GM12878 (cell line): ENCODE measurements at regions not wholly inside any gene's neighbourhood (a gene's known extent, or its start where the extent isn't known, plus 50 kb on each side); places are given as distances from the start of the nearest gene placed in this dataset.

Experiments used
- ATAC-seq: fragments of 200-7000 bp; cut with Tn5 transposase; 3 replicates; pipeline ENCODE4 v1.9.1; 2020; ENCODE audit warnings: mild to moderate bottlenecking, moderate library complexity
- BruUV-seq: library from RNA; stranded (reverse); fragments of 400-500 nt; replicated peaks from 2 replicates; lab custom pipeline; 2021; lab: Mats Ljungman, UMichigan
- CTCF ChIA-PET: fragments of 300-600 bp; sonication (Branson Sonifier 250); formaldehyde crosslinking; extraction: SDS; loops from one replicate; lab custom pipeline; 2021; ENCODE audit warnings: inconsistent platforms; lab: Yijun Ruan, JAX
- POLR2A ChIA-PET: fragments of 350-600 bp; formaldehyde crosslinking; extraction: SDS; loops from one replicate; lab custom pipeline; 2021; ENCODE audit warnings: inconsistent platforms; lab: Charles Lee
- RAD21 ChIA-PET: fragments of 300-600 bp; sonication (Branson Sonifier 250); formaldehyde crosslinking; loops from one replicate; lab custom pipeline; 2023; ENCODE audit warnings: antibody characterized with exemption; ENCODE audit not compliant: unreplicated experiment; lab: Charles Lee
- SMC1A ChIA-PET: fragments of 300-600 bp; sonication (Branson Sonifier 250); formaldehyde crosslinking; loops from one replicate; lab custom pipeline; 2023; ENCODE audit not compliant: unreplicated experiment, uncharacterized antibody; lab: Charles Lee
- DNase-seq: peaks from one replicate; pipeline ENCODE4 v3.0.0-alpha.2; 2011; ENCODE audit warnings: low read depth, low spot score
- FAIRE-seq: peaks from 3 replicates; lab custom pipeline; 2011; peaks lifted over from hg19 to GRCh38; lab: Jason Lieb, UNC
- H2AFZ ChIP-seq: 2 replicates; pipeline ENCODE4 v1.6.0; 2011; ENCODE audit warnings: low read depth, low read length, control low read depth; ENCODE audit not compliant: control insufficient read depth
- H3K27ac ChIP-seq: 2 replicates; pipeline ENCODE4 v1.5.1; 2011; ENCODE audit warnings: control low read depth; ENCODE audit not compliant: control insufficient read depth, insufficient read depth
- H3K27me3 ChIP-seq, 2 experiments: replicated peaks in 1 of 2; 2 replicates each; pipeline versions ENCODE4 v1.6.0 to v1.6.1; 2011; ENCODE audit warnings: low read length in 1 of 2; ENCODE audit not compliant: control insufficient read depth in 2 of 2, insufficient read depth in 2 of 2
- H3K36me3 ChIP-seq, 2 experiments: 2 replicates each; pipeline ENCODE4 v1.5.1; 2011; ENCODE audit warnings: low read length in 1 of 2; ENCODE audit not compliant: control insufficient read depth in 2 of 2, insufficient read depth in 2 of 2
- H3K4me1 ChIP-seq: 2 replicates; pipeline ENCODE4 v1.6.1; 2011; ENCODE audit warnings: mild to moderate bottlenecking, low read length, moderate library complexity, mixed read lengths; ENCODE audit not compliant: control insufficient read depth, insufficient read depth
- H3K4me2 ChIP-seq: 2 replicates; pipeline ENCODE4 v1.6.0; 2011; ENCODE audit warnings: control low read depth; ENCODE audit not compliant: control insufficient read depth, insufficient read depth
- H3K4me3 ChIP-seq: fragments of 200-600 bp; sonication (generic); 2 replicates; pipeline ENCODE4 v1.5.1; 2016
- H3K79me2 ChIP-seq: 2 replicates; pipeline ENCODE4 v1.6.0; 2011; ENCODE audit warnings: low read length; ENCODE audit not compliant: control insufficient read depth, insufficient read depth
- H3K9ac ChIP-seq: 2 replicates; pipeline ENCODE4 v1.8.0; 2011; ENCODE audit warnings: low read length, control low read depth, mixed read lengths; ENCODE audit not compliant: control insufficient read depth, insufficient read depth
- H3K9me3 ChIP-seq: replicated peaks from 3 replicates; pipeline ENCODE4 v1.5.1; 2011; ENCODE audit warnings: mild to moderate bottlenecking, low read length; ENCODE audit not compliant: control insufficient read depth, insufficient read depth
- H4K20me1 ChIP-seq: 2 replicates; pipeline ENCODE4 v1.6.0; 2011; ENCODE audit not compliant: control insufficient read depth, insufficient read depth
- IKZF1 ChIP-seq: fragments of 450-650 bp; conservative IDR thresholded peaks from 2 replicates; pipeline ENCODE4 v1.6.1; 2017; ENCODE audit warnings: antibody characterized with exemption, mild to moderate bottlenecking
- MTA2 ChIP-seq: fragments of 450-650 bp; IDR thresholded peaks from 2 replicates; pipeline ENCODE4 v1.6.1; 2016; ENCODE audit warnings: low read depth, mild to moderate bottlenecking, moderate library complexity
- MYB ChIP-seq: fragments of 150-350 bp; IDR thresholded peaks from 2 replicates; pipeline ENCODE4 v1.6.1; 2014; ENCODE audit warnings: mild to moderate bottlenecking, low read depth, low read length, borderline replicate concordance
- NBN ChIP-seq: fragments of 450-650 bp; IDR thresholded peaks from 2 replicates; pipeline ENCODE4 v1.6.1; 2016
- SIN3A ChIP-seq: IDR thresholded peaks from 2 replicates; pipeline ENCODE4 v1.6.1; 2012; ENCODE audit warnings: low read depth, low read length, improper control_type of control experiment
- SREBF2 ChIP-seq: IDR thresholded peaks from 2 replicates; pipeline ENCODE4 v1.6.1; 2012; ENCODE audit warnings: mild to moderate bottlenecking, low read length
- SRF ChIP-seq, 2 experiments: IDR thresholded peaks; 2 replicates each; pipeline ENCODE4 v1.6.1; 2011; ENCODE audit warnings: low read depth in 2 of 2, low read length in 2 of 2, mild to moderate bottlenecking in 1 of 2, moderate library complexity in 1 of 2
- ZNF384 ChIP-seq: IDR thresholded peaks from 2 replicates; pipeline ENCODE4 v1.6.1; 2012; ENCODE audit warnings: low read depth, mild to moderate bottlenecking, low read length, improper control_type of control experiment, borderline replicate concordance
- ZNF622 ChIP-seq: fragments of 450-650 bp; IDR thresholded peaks from 2 replicates; pipeline ENCODE4 v1.6.1; 2017; ENCODE audit warnings: mild to moderate bottlenecking, inconsistent platforms
- ZZZ3 ChIP-seq: IDR thresholded peaks from 2 replicates; pipeline ENCODE4 v1.6.1; 2011; ENCODE audit warnings: low read depth; ENCODE audit not compliant: control insufficient read depth, insufficient read length
- WGBS: methylation state at CpG from one replicate; pipeline ENCODE4 v1.1.6; 2016; ENCODE audit warnings: low lambda C conversion rate; ENCODE audit not compliant: insufficient replicate concordance, insufficient coverage; ENCODE audit errors: missing lambda C conversion rate; 5-methylcytosine and 5-hydroxymethylcytosine counted together
- in situ Hi-C: fragments of 300-500 bp; cut with MboI; formaldehyde crosslinking; loops from 9 replicates; pipeline ENCODE4 v1.14.3; 2018; ENCODE audit warnings: mixed read lengths
- intact Hi-C: fragments of 100-400 bp; cut with micrococcal nuclease; formaldehyde crosslinking; loops from one replicate; pipeline ENCODE4 v1.14.2; 2022; ENCODE audit not compliant: unreplicated experiment
- TF ChIP-seq, protein P1 (sequence below): IDR thresholded peaks from 2 replicates; pipeline ENCODE4 v1.6.1; 2012; ENCODE audit warnings: low read depth, low read length, improper control_type of control experiment
- TF ChIP-seq, protein P2 (sequence below): fragments of 450-650 bp; IDR thresholded peaks from 2 replicates; pipeline ENCODE4 v1.6.1; 2018; ENCODE audit warnings: mild to moderate bottlenecking, low read depth, moderate library complexity; ENCODE audit not compliant: partially characterized antibody
- TF ChIP-seq, protein P3 (sequence below): fragments of 450-650 bp; formaldehyde crosslinking; IDR thresholded peaks from 2 replicates; pipeline ENCODE4 v1.4.0; 2022; ENCODE audit warnings: mild to moderate bottlenecking, moderate library complexity
- TF ChIP-seq, protein P4 (sequence below): fragments of 450-650 bp; conservative IDR thresholded peaks from 2 replicates; pipeline ENCODE4 v1.6.1; 2017; ENCODE audit warnings: mild to moderate bottlenecking, moderate library complexity
- TF ChIP-seq, protein P5 (sequence below): fragments of 450-650 bp; IDR thresholded peaks from 2 replicates; pipeline ENCODE4 v1.6.1; 2017; ENCODE audit warnings: low read depth, mild to moderate bottlenecking, moderate library complexity

DNA sequence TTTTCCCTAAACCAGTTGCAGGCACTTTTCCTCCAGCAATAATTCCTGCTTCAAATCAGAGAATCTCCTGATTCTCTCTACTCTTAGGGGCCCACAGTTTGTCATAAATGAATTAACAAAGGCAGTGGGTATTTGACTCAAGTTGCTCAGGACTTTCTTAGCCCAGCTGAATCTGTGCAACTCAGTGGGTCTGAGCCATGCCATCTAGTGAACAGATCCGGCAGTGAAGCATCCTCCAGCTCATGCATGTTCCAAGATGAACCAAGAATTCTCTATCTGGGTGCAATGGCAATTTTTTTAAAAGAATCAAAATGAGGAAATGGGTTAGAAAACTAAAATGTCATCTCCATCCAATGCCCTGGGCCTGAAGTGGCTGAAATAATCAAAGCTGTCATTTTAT is 575.2 kb upstream of the CDH11 start:
- Histone ChIP-seq H3K9ac (no peak overlapping the region), H3K27me3 (no peaks in the 10 kb centered on the region), H3K4me3 (no peak overlapping the region), H3K4me1 (no peaks in the 10 kb centered on the region), H3K79me2 (no peaks in the 10 kb centered on the region), H3K4me2 (no peak overlapping the region), H3K27ac (no peak overlapping the region), H4K20me1 (no peaks in the 10 kb centered on the region), H3K36me3 (no peaks in the 10 kb centered on the region), H2AFZ (no peak overlapping the region), H3K9me3 (no peaks in the 10 kb centered on the region)
- ChIA-PET SMC1A (no interaction called here), CTCF (no interaction called here), RAD21 (no interaction called here), POLR2A (no interaction called here)
- no TSS peak for BruUV-seq
- FAIRE-seq: no peak
- DNase-seq: no peak
- no peak for ATAC-seq
- intact Hi-C loops (no loop called here), in situ Hi-C loops (no loop called here)
- 6% methylated on average over 1 of the region's 1 CpG for WGBS
- TF ChIP-seq SREBF2 (no peak), ZZZ3 (no peak), SRF (IDR thresholded peaks at IDR 0.05; ENCODE audit: low read depth in 2 of 2, low read length in 2 of 2) (no peak), NBN (no peak), ZNF622 (no peak), ZNF384 (no peak), IKZF1 (no peak), MTA2 (no peak), SIN3A (no peak), MYB (no peak)
- TF ChIP-seq, protein P1, sequence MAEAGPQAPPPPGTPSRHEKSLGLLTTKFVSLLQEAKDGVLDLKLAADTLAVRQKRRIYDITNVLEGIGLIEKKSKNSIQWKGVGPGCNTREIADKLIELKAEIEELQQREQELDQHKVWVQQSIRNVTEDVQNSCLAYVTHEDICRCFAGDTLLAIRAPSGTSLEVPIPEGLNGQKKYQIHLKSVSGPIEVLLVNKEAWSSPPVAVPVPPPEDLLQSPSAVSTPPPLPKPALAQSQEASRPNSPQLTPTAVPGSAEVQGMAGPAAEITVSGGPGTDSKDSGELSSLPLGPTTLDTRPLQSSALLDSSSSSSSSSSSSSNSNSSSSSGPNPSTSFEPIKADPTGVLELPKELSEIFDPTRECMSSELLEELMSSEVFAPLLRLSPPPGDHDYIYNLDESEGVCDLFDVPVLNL: no peak
- TF ChIP-seq, protein P2, sequence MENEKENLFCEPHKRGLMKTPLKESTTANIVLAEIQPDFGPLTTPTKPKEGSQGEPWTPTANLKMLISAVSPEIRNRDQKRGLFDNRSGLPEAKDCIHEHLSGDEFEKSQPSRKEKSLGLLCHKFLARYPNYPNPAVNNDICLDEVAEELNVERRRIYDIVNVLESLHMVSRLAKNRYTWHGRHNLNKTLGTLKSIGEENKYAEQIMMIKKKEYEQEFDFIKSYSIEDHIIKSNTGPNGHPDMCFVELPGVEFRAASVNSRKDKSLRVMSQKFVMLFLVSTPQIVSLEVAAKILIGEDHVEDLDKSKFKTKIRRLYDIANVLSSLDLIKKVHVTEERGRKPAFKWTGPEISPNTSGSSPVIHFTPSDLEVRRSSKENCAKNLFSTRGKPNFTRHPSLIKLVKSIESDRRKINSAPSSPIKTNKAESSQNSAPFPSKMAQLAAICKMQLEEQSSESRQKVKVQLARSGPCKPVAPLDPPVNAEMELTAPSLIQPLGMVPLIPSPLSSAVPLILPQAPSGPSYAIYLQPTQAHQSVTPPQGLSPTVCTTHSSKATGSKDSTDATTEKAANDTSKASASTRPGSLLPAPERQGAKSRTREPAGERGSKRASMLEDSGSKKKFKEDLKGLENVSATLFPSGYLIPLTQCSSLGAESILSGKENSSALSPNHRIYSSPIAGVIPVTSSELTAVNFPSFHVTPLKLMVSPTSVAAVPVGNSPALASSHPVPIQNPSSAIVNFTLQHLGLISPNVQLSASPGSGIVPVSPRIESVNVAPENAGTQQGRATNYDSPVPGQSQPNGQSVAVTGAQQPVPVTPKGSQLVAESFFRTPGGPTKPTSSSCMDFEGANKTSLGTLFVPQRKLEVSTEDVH: no peak
- TF ChIP-seq, protein P3, sequence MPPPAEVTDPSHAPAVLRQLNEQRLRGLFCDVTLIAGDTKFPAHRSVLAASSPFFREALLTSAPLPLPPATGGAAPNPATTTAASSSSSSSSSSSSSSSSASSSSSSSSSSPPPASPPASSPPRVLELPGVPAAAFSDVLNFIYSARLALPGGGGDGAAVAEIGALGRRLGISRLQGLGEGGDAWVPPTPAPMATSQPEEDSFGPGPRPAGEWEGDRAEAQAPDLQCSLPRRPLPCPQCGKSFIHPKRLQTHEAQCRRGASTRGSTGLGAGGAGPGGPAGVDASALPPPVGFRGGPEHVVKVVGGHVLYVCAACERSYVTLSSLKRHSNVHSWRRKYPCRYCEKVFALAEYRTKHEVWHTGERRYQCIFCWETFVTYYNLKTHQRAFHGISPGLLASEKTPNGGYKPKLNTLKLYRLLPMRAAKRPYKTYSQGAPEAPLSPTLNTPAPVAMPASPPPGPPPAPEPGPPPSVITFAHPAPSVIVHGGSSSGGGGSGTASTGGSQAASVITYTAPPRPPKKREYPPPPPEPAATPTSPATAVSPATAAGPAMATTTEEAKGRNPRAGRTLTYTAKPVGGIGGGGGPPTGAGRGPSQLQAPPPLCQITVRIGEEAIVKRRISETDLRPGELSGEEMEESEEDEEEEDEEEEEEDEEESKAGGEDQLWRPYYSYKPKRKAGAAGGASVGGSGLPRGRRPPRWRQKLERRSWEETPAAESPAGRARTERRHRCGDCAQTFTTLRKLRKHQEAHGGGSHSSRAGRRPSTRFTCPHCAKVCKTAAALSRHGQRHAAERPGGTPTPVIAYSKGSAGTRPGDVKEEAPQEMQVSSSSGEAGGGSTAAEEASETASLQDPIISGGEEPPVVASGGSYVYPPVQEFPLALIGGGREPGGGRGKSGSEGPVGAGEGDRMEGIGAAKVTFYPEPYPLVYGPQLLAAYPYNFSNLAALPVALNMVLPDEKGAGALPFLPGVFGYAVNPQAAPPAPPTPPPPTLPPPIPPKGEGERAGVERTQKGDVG (CRISPR knock-in tag): no peak
- TF ChIP-seq, protein P4, sequence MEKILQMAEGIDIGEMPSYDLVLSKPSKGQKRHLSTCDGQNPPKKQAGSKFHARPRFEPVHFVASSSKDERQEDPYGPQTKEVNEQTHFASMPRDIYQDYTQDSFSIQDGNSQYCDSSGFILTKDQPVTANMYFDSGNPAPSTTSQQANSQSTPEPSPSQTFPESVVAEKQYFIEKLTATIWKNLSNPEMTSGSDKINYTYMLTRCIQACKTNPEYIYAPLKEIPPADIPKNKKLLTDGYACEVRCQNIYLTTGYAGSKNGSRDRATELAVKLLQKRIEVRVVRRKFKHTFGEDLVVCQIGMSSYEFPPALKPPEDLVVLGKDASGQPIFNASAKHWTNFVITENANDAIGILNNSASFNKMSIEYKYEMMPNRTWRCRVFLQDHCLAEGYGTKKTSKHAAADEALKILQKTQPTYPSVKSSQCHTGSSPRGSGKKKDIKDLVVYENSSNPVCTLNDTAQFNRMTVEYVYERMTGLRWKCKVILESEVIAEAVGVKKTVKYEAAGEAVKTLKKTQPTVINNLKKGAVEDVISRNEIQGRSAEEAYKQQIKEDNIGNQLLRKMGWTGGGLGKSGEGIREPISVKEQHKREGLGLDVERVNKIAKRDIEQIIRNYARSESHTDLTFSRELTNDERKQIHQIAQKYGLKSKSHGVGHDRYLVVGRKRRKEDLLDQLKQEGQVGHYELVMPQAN: no peak
- TF ChIP-seq, protein P5, sequence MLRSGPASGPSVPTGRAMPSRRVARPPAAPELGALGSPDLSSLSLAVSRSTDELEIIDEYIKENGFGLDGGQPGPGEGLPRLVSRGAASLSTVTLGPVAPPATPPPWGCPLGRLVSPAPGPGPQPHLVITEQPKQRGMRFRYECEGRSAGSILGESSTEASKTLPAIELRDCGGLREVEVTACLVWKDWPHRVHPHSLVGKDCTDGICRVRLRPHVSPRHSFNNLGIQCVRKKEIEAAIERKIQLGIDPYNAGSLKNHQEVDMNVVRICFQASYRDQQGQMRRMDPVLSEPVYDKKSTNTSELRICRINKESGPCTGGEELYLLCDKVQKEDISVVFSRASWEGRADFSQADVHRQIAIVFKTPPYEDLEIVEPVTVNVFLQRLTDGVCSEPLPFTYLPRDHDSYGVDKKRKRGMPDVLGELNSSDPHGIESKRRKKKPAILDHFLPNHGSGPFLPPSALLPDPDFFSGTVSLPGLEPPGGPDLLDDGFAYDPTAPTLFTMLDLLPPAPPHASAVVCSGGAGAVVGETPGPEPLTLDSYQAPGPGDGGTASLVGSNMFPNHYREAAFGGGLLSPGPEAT: no peak
